Peyer's patch (tissue), 4 donors: ENCODE measurements at regions not wholly inside any gene's neighbourhood (a gene's known extent, or its start where the extent isn't known, plus 50 kb on each side); places are given as distances from the start of the nearest gene placed in this dataset.

Experiments used
- CTCF ChIP-seq, 6 experiments: fragments of 450-650 bp in 4 of 6; fragments of 200-600 bp in 2 of 6; sonication (generic) in 1 of 6; IDR thresholded peaks; one replicate each; pipeline ENCODE4 v1.5.1; 2017 to 2019; ENCODE audit warnings: antibody characterized with exemption in 6 of 6, mild to moderate bottlenecking in 3 of 6, moderate library complexity in 1 of 6
- POLR2A ChIP-seq, 2 donors: fragments of 450-650 bp; IDR thresholded peaks; one replicate each; pipeline ENCODE4 v1.5.1; 2017; ENCODE audit warnings: antibody characterized with exemption in 2 of 2, mild to moderate bottlenecking in 2 of 2, moderate library complexity in 2 of 2

DNA sequence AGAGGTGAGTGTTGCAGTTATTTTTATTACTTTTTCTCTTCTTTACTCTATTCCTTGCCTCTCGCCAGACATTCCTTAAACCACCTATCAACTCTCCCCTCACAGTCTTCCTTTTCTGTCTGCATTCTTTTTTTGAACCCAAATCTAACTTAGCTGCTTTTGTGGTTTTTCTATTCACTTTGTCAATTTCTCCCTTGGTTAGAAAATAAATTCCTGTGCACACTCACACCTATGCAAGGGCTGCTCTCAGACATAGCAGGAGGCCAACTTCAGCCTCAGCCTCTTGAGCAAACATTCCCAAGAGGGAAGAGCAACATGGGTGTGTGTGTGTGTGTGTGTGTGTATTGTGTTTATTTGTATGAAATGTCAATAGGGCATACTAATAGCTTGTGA lies 808.6 kb downstream of the RNF144A start:
- TF ChIP-seq POLR2A (IDR thresholded peaks at IDR 0.05) = no peak
- TF ChIP-seq CTCF (IDR thresholded peaks at IDR 0.05) = no peak
